K562 (cell line): ENCODE measurements at regions not wholly inside any gene's neighbourhood (a gene's known extent, or its start where the extent isn't known, plus 50 kb on each side); places are given as distances from the start of the nearest gene placed in this dataset.

Source experiments
- ATAC-seq: fragments of 200-7000 bp; cut with Tn5 transposase; 3 replicates; pipeline ENCODE4 v1.9.1; 2020; ENCODE audit warnings: moderate library complexity
- BruUV-seq: library from RNA; stranded (reverse); fragments of 400-500 nt; replicated peaks from 2 replicates; lab custom pipeline; 2021; lab: Mats Ljungman, UMichigan
- CTCF ChIA-PET: fragments of 300-600 bp; formaldehyde crosslinking; extraction: SDS; loops from one replicate; lab custom pipeline; 2021; ENCODE audit warnings: low intra/inter-chr PET ratio; lab: Yijun Ruan, JAX
- POLR2A ChIA-PET: fragments of 300-600, 350-650 bp; sonication (Branson Sonifier 250); formaldehyde crosslinking; extraction: SDS; loops from one replicate; lab custom pipeline; 2021; ENCODE audit warnings: antibody characterized with exemption, inconsistent platforms; lab: Yijun Ruan, JAX
- DNase-seq, 4 experiments: peaks; one replicate each; pipeline versions ENCODE4 v3.0.0 to v3.0.0-alpha.2; 2011 to 2018; ENCODE audit warnings: low spot score in 3 of 4, mixed read lengths in 3 of 4; ENCODE audit errors: extremely low read depth in 1 of 4
- FAIRE-seq: peaks from 2 replicates; lab custom pipeline; 2011; peaks lifted over from hg19 to GRCh38; lab: Jason Lieb, UNC
- H2AFZ ChIP-seq: 2 replicates; pipeline ENCODE4 v1.6.0; 2011; ENCODE audit warnings: low read depth, low read length, control low read depth, inconsistent platforms
- H3K27ac ChIP-seq: fragments of 200-600 bp; 3 replicates; pipeline ENCODE4 v1.8.0; 2011; ENCODE audit warnings: low read depth, mild to moderate bottlenecking, control low read depth, inconsistent platforms, low read length, moderate library complexity, mixed read lengths; ENCODE audit errors: extremely low read depth
- H3K27me3 ChIP-seq, 2 experiments: fragments of 300-600 bp in 1 of 2; 2 replicates in 1 of 2; 3 replicates in 1 of 2; pipeline versions ENCODE4 v1.6.0 to v1.8.0; 2011; ENCODE audit warnings: inconsistent platforms in 2 of 2, low read length in 2 of 2, mild to moderate bottlenecking in 1 of 2, mixed read lengths in 1 of 2, moderate library complexity in 1 of 2; ENCODE audit not compliant: control insufficient read depth in 2 of 2, insufficient read depth in 2 of 2
- H3K36me3 ChIP-seq: fragments of 300-600 bp; 3 replicates; pipeline ENCODE4 v1.8.0; 2011; ENCODE audit warnings: mild to moderate bottlenecking, low read length, inconsistent platforms; ENCODE audit not compliant: control insufficient read depth, insufficient read depth
- H3K4me1 ChIP-seq, 2 experiments: fragments of 200-600 bp in 1 of 2; replicated peaks in 1 of 2; 2 replicates in 1 of 2; 3 replicates in 1 of 2; pipeline versions ENCODE4 v1.5.1 to v1.8.0; 2011; ENCODE audit warnings: inconsistent platforms in 2 of 2, low read length in 2 of 2, mild to moderate bottlenecking in 1 of 2, mixed read lengths in 1 of 2, moderate library complexity in 1 of 2; ENCODE audit not compliant: control insufficient read depth in 2 of 2, insufficient read depth in 2 of 2
- H3K4me2 ChIP-seq: 2 replicates; pipeline ENCODE4 v1.6.1; 2011; ENCODE audit warnings: low read length, control low read depth, inconsistent platforms, mixed read lengths; ENCODE audit not compliant: insufficient read depth
- H3K4me3 ChIP-seq: fragments of 200-600 bp; sonication (generic), shearing (Covaris generic); 2 replicates; pipeline ENCODE4 v1.5.1; 2016; ENCODE audit warnings: control low read depth, inconsistent platforms
- H3K79me2 ChIP-seq: fragments of 200-600 bp; 3 replicates; pipeline ENCODE4 v1.8.0; 2011; ENCODE audit warnings: low read length, inconsistent platforms; ENCODE audit not compliant: control insufficient read depth, insufficient read depth
- H3K9ac ChIP-seq, 2 experiments: 2 replicates each; pipeline versions ENCODE4 v1.6.0 to v1.6.1; 2011; ENCODE audit warnings: low read depth in 2 of 2, low read length in 2 of 2, control low read depth in 1 of 2, inconsistent platforms in 1 of 2, mild to moderate bottlenecking in 1 of 2, mixed read lengths in 1 of 2; ENCODE audit not compliant: insufficient read depth in 1 of 2
- H3K9me1 ChIP-seq: one replicate; pipeline ENCODE4 v1.6.0; 2011; ENCODE audit warnings: inconsistent platforms, mild to moderate bottlenecking, low read length, moderate library complexity; ENCODE audit not compliant: control insufficient read depth, insufficient read depth
- H3K9me3 ChIP-seq: replicated peaks from 2 replicates; pipeline ENCODE4 v1.5.1; 2011; ENCODE audit warnings: low read depth, low read length, inconsistent platforms; ENCODE audit not compliant: control insufficient read depth, insufficient read depth
- H4K20me1 ChIP-seq: replicated peaks from 2 replicates; pipeline ENCODE4 v1.6.1; 2011; ENCODE audit warnings: low read length, inconsistent platforms, mixed read lengths; ENCODE audit not compliant: control insufficient read depth, insufficient read depth
- CBFA2T3 ChIP-seq: fragments of 450-650 bp; IDR thresholded peaks from 2 replicates; pipeline ENCODE4 v1.6.1; 2017
- CC2D1A ChIP-seq: fragments of 450-650 bp; IDR thresholded peaks from 2 replicates; pipeline ENCODE4 v1.6.1; 2017; ENCODE audit warnings: mild to moderate bottlenecking
- DMBX1 ChIP-seq: fragments of 250-450 bp; sonication (Bioruptor Pico); IDR thresholded peaks from 2 replicates; pipeline ENCODE4 v1.8.0; 2022; ENCODE audit warnings: inconsistent platforms, mild to moderate bottlenecking, moderate library complexity, borderline replicate concordance
- HCFC1 ChIP-seq: IDR thresholded peaks from 2 replicates; pipeline ENCODE4 v1.6.1; 2012; ENCODE audit warnings: low read depth, low read length, improper control_type of control experiment
- HNRNPLL ChIP-seq: fragments of 200-400 bp; formaldehyde crosslinking; IDR thresholded peaks from 2 replicates; pipeline ENCODE4 v1.6.1; 2017; ENCODE audit warnings: low read length, low read depth, mild to moderate bottlenecking; ENCODE audit not compliant: poor library complexity, severe bottlenecking
- KDM2B ChIP-seq: fragments of 250-450 bp; sonication (Bioruptor Pico); IDR thresholded peaks from 2 replicates; pipeline ENCODE4 v1.8.0; 2021; ENCODE audit warnings: mild to moderate bottlenecking, moderate library complexity
- NBN ChIP-seq: fragments of 450-650 bp; IDR thresholded peaks from 2 replicates; pipeline ENCODE4 v1.6.1; 2016; ENCODE audit warnings: low read depth, mild to moderate bottlenecking
- NFATC3 ChIP-seq: fragments of 450-650 bp; IDR thresholded peaks from 2 replicates; pipeline ENCODE4 v1.6.1; 2017; ENCODE audit warnings: mild to moderate bottlenecking
- RHOXF2B ChIP-seq: fragments of 250-450 bp; sonication (Bioruptor Pico); conservative IDR thresholded peaks from 2 replicates; pipeline ENCODE4 v1.5.1; 2021
- ZFP91 ChIP-seq: sonication (generic); formaldehyde crosslinking; IDR thresholded peaks from 2 replicates; pipeline ENCODE4 v1.8.0; 2022; ENCODE audit warnings: mild to moderate bottlenecking, missing genetic modification reagents
- ZNF263 ChIP-seq: sonication (generic); formaldehyde crosslinking; IDR thresholded peaks from 2 replicates; pipeline ENCODE4 v1.8.0; 2022; ENCODE audit warnings: mild to moderate bottlenecking, missing genetic modification reagents, borderline replicate concordance
- ZNF282 ChIP-seq: sonication (generic); formaldehyde crosslinking; IDR thresholded peaks from 2 replicates; pipeline ENCODE4 v1.8.1; 2023; ENCODE audit warnings: missing genetic modification reagents
- ZNF583 ChIP-seq: fragments of 250-450 bp; sonication (Bioruptor Pico); IDR thresholded peaks from 2 replicates; pipeline ENCODE4 v1.4.0; 2020
- WGBS: fragments of 100-300 bp; shearing (Covaris generic); methylation state at CpG from one replicate; pipeline ENCODE4 v1.1.6; 2016; ENCODE audit warnings: low coverage, mixed read lengths; ENCODE audit not compliant: insufficient coverage; ENCODE audit errors: missing lambda C conversion rate; 5-methylcytosine and 5-hydroxymethylcytosine counted together
- in situ Hi-C: fragments of 300-500 bp; cut with MboI; formaldehyde crosslinking; loops from 4 replicates; pipeline ENCODE4 v1.15.0; 2018; ENCODE audit warnings: inconsistent platforms, mixed read lengths
- intact Hi-C: fragments of 100-400 bp; cut with micrococcal nuclease; formaldehyde crosslinking; loops from 2 replicates; pipeline ENCODE4 v1.14.2; 2022

GRCh38 chr4:20180509-20180908 is 71.2 kb upstream of the SLIT2 start:
- Histone ChIP-seq H4K20me1 (no peaks in the 10 kb centered on the region), H3K9ac (no peak overlapping the region)
- TF ChIP-seq ZNF583 (CRISPR knock-in tag): peak; percentile 97
- no peak for TF ChIP-seq ZNF282
- TF ChIP-seq, all 486 proteins: peak for 1
- no peak overlapping the region for H3K27ac ChIP-seq
- in situ Hi-C loops: no loop called here
- FAIRE-seq (no peak), ATAC-seq (no peak), DNase-seq (no peak)
- H3K36me3 ChIP-seq: no peaks in the 10 kb centered on the region
- H3K4me1 ChIP-seq: no peaks in the 10 kb centered on the region
- no peak overlapping the region for H3K4me3 ChIP-seq
- no peaks in the 10 kb centered on the region for H3K9me1 ChIP-seq
- CTCF ChIA-PET: no interaction called here
- POLR2A ChIA-PET: no interaction called here
- H3K79me2 ChIP-seq: no peaks in the 10 kb centered on the region
- no peaks in the 10 kb centered on the region for H3K27me3 ChIP-seq
- no peak overlapping the region for H3K4me2 ChIP-seq
- intact Hi-C loops: no loop called here
- no peaks in the 10 kb centered on the region for H3K9me3 ChIP-seq
- H2AFZ ChIP-seq: no peak overlapping the region
- BruUV-seq: no TSS peak

- no peak overlapping the region for H3K9ac ChIP-seq
Observed at GRCh38 chr4:20178902-20179576, 72.7 kb upstream of the SLIT2 start.

More at GRCh38 chr4:20178902-20179576, 72.7 kb upstream of the SLIT2 start:
- Histone ChIP-seq H3K9me3 (no peaks in the 10 kb centered on the region), H3K4me2 (no peak overlapping the region), H3K9me1 (no peaks in the 10 kb centered on the region), H3K27me3 (no peaks in the 10 kb centered on the region), H3K79me2 (no peaks in the 10 kb centered on the region), H4K20me1 (no peaks in the 10 kb centered on the region), H2AFZ (no peak overlapping the region), H3K36me3 (no peaks in the 10 kb centered on the region), H3K27ac (no peak overlapping the region), H3K4me1 (no peaks in the 10 kb centered on the region), H3K4me3 (no peak overlapping the region)
- WGBS: under 1% methylated on average over 20 of the region's 24 CpGs
- DNase-seq (no peak), ATAC-seq (no peak), FAIRE-seq (no peak)
- CTCF ChIA-PET: no interaction called here
- in situ Hi-C loops (no loop called here), intact Hi-C loops (no loop called here)
- TF ChIP-seq ZNF263 (CRISPR knock-in tag) (no peak), NFATC3 (no peak), CBFA2T3 (no peak), NBN (no peak), HCFC1 (no peak), ZFP91 (CRISPR knock-in tag) (no peak), KDM2B (CRISPR knock-in tag) (no peak), RHOXF2B (CRISPR knock-in tag) (no peak), CC2D1A (no peak), HNRNPLL (no peak), DMBX1 (CRISPR knock-in tag) (no peak)
- POLR2A ChIA-PET: no interaction called here
- no TSS peak for BruUV-seq
